K562 (cell line): ENCODE measurements at regions not wholly inside any gene's neighbourhood (a gene's known extent, or its start where the extent isn't known, plus 50 kb on each side); places are given as distances from the start of the nearest gene placed in this dataset.

Experiments used
- ATAC-seq: fragments of 200-7000 bp; cut with Tn5 transposase; 3 replicates; pipeline ENCODE4 v1.9.1; 2020; ENCODE audit warnings: moderate library complexity
- BruUV-seq: library from RNA; stranded (reverse); fragments of 400-500 nt; replicated peaks from 2 replicates; lab custom pipeline; 2021; lab: Mats Ljungman, UMichigan
- CTCF ChIA-PET: fragments of 300-600 bp; formaldehyde crosslinking; extraction: SDS; loops from one replicate; lab custom pipeline; 2021; ENCODE audit warnings: low intra/inter-chr PET ratio; lab: Yijun Ruan, JAX
- POLR2A ChIA-PET: fragments of 300-600, 350-650 bp; sonication (Branson Sonifier 250); formaldehyde crosslinking; extraction: SDS; loops from one replicate; lab custom pipeline; 2021; ENCODE audit warnings: antibody characterized with exemption, inconsistent platforms; lab: Yijun Ruan, JAX
- DNase-seq, 4 experiments: peaks; one replicate each; pipeline versions ENCODE4 v3.0.0 to v3.0.0-alpha.2; 2011 to 2018; ENCODE audit warnings: low spot score in 3 of 4, mixed read lengths in 3 of 4; ENCODE audit errors: extremely low read depth in 1 of 4
- FAIRE-seq: peaks from 2 replicates; lab custom pipeline; 2011; peaks lifted over from hg19 to GRCh38; lab: Jason Lieb, UNC
- H2AFZ ChIP-seq: 2 replicates; pipeline ENCODE4 v1.6.0; 2011; ENCODE audit warnings: low read depth, low read length, control low read depth, inconsistent platforms
- H3K27ac ChIP-seq: fragments of 200-600 bp; 3 replicates; pipeline ENCODE4 v1.8.0; 2011; ENCODE audit warnings: low read depth, mild to moderate bottlenecking, control low read depth, inconsistent platforms, low read length, moderate library complexity, mixed read lengths; ENCODE audit errors: extremely low read depth
- H3K27me3 ChIP-seq, 2 experiments: fragments of 300-600 bp in 1 of 2; 2 replicates in 1 of 2; 3 replicates in 1 of 2; pipeline versions ENCODE4 v1.6.0 to v1.8.0; 2011; ENCODE audit warnings: inconsistent platforms in 2 of 2, low read length in 2 of 2, mild to moderate bottlenecking in 1 of 2, mixed read lengths in 1 of 2, moderate library complexity in 1 of 2; ENCODE audit not compliant: control insufficient read depth in 2 of 2, insufficient read depth in 2 of 2
- H3K36me3 ChIP-seq: fragments of 300-600 bp; 3 replicates; pipeline ENCODE4 v1.8.0; 2011; ENCODE audit warnings: mild to moderate bottlenecking, low read length, inconsistent platforms; ENCODE audit not compliant: control insufficient read depth, insufficient read depth
- H3K4me1 ChIP-seq, 2 experiments: fragments of 200-600 bp in 1 of 2; replicated peaks in 1 of 2; 2 replicates in 1 of 2; 3 replicates in 1 of 2; pipeline versions ENCODE4 v1.5.1 to v1.8.0; 2011; ENCODE audit warnings: inconsistent platforms in 2 of 2, low read length in 2 of 2, mild to moderate bottlenecking in 1 of 2, mixed read lengths in 1 of 2, moderate library complexity in 1 of 2; ENCODE audit not compliant: control insufficient read depth in 2 of 2, insufficient read depth in 2 of 2
- H3K4me2 ChIP-seq: 2 replicates; pipeline ENCODE4 v1.6.1; 2011; ENCODE audit warnings: low read length, control low read depth, inconsistent platforms, mixed read lengths; ENCODE audit not compliant: insufficient read depth
- H3K4me3 ChIP-seq: fragments of 200-600 bp; sonication (generic), shearing (Covaris generic); 2 replicates; pipeline ENCODE4 v1.5.1; 2016; ENCODE audit warnings: control low read depth, inconsistent platforms
- H3K79me2 ChIP-seq: fragments of 200-600 bp; 3 replicates; pipeline ENCODE4 v1.8.0; 2011; ENCODE audit warnings: low read length, inconsistent platforms; ENCODE audit not compliant: control insufficient read depth, insufficient read depth
- H3K9ac ChIP-seq, 2 experiments: 2 replicates each; pipeline versions ENCODE4 v1.6.0 to v1.6.1; 2011; ENCODE audit warnings: low read depth in 2 of 2, low read length in 2 of 2, control low read depth in 1 of 2, inconsistent platforms in 1 of 2, mild to moderate bottlenecking in 1 of 2, mixed read lengths in 1 of 2; ENCODE audit not compliant: insufficient read depth in 1 of 2
- H3K9me1 ChIP-seq: one replicate; pipeline ENCODE4 v1.6.0; 2011; ENCODE audit warnings: inconsistent platforms, mild to moderate bottlenecking, low read length, moderate library complexity; ENCODE audit not compliant: control insufficient read depth, insufficient read depth
- H3K9me3 ChIP-seq: replicated peaks from 2 replicates; pipeline ENCODE4 v1.5.1; 2011; ENCODE audit warnings: low read depth, low read length, inconsistent platforms; ENCODE audit not compliant: control insufficient read depth, insufficient read depth
- H4K20me1 ChIP-seq: replicated peaks from 2 replicates; pipeline ENCODE4 v1.6.1; 2011; ENCODE audit warnings: low read length, inconsistent platforms, mixed read lengths; ENCODE audit not compliant: control insufficient read depth, insufficient read depth
- ARID1B ChIP-seq: fragments of 450-650 bp; IDR thresholded peaks from 2 replicates; pipeline ENCODE4 v1.6.1; 2016; ENCODE audit warnings: antibody characterized with exemption, mild to moderate bottlenecking, inconsistent platforms
- CBFA2T2 ChIP-seq: fragments of 450-650 bp; conservative IDR thresholded peaks from 2 replicates; pipeline ENCODE4 v1.6.1; 2017; ENCODE audit warnings: mild to moderate bottlenecking
- CBFA2T3 ChIP-seq: fragments of 450-650 bp; IDR thresholded peaks from 2 replicates; pipeline ENCODE4 v1.6.1; 2017
- CCNT2 ChIP-seq: IDR thresholded peaks from 2 replicates; pipeline ENCODE4 v1.6.1; 2011; ENCODE audit warnings: borderline replicate concordance, low read depth, mild to moderate bottlenecking, moderate library complexity, mixed read lengths, low read length; ENCODE audit not compliant: insufficient read length; ENCODE audit errors: extremely low read depth
- E2F5 ChIP-seq: sonication (generic); formaldehyde crosslinking; IDR thresholded peaks from 2 replicates; pipeline ENCODE4 v1.8.0; 2022; ENCODE audit warnings: mild to moderate bottlenecking, missing genetic modification reagents
- EP300 ChIP-seq: IDR thresholded peaks from 2 replicates; pipeline ENCODE4 v1.6.1; 2012; ENCODE audit warnings: low read length, improper control_type of control experiment
- FOXM1 ChIP-seq, 2 experiments: fragments of 450-650 bp in 1 of 2; sonication (generic) in 1 of 2; formaldehyde crosslinking in 1 of 2; IDR thresholded peaks; 2 replicates each; pipeline versions ENCODE4 v1.6.1 to v1.9.0; 2017 to 2022; ENCODE audit warnings: low read depth in 2 of 2, mild to moderate bottlenecking in 2 of 2, missing genetic modification reagents in 1 of 2, moderate library complexity in 1 of 2
- KDM1A ChIP-seq, 2 experiments: fragments of 450-650 bp; IDR thresholded peaks; 2 replicates each; pipeline ENCODE4 v1.6.1; 2016; ENCODE audit warnings: mild to moderate bottlenecking in 2 of 2
- KLF16 ChIP-seq: IDR thresholded peaks from 2 replicates; pipeline ENCODE4 v1.6.1; 2016; ENCODE audit warnings: antibody characterized with exemption
- MEIS2 ChIP-seq: fragments of 450-650 bp; IDR thresholded peaks from 2 replicates; pipeline ENCODE4 v1.6.1; 2014; ENCODE audit warnings: mild to moderate bottlenecking; ENCODE audit not compliant: partially characterized antibody
- MTA2 ChIP-seq: fragments of 450-650 bp; IDR thresholded peaks from 2 replicates; pipeline ENCODE4 v1.6.1; 2016; ENCODE audit warnings: low read depth
- NCOA2 ChIP-seq, 2 experiments: fragments of 450-650 bp; IDR thresholded peaks; 2 replicates each; pipeline ENCODE4 v1.6.1; 2018; ENCODE audit warnings: mild to moderate bottlenecking in 2 of 2, moderate library complexity in 1 of 2; ENCODE audit not compliant: partially characterized antibody in 2 of 2
- NCOR1 ChIP-seq: fragments of 450-650 bp; IDR thresholded peaks from 2 replicates; pipeline ENCODE4 v1.6.1; 2016; ENCODE audit warnings: mild to moderate bottlenecking, moderate library complexity
- PML ChIP-seq: IDR thresholded peaks from 2 replicates; pipeline ENCODE4 v1.6.1; 2012; ENCODE audit warnings: low read length, inconsistent platforms
- RNF2 ChIP-seq: sonication (generic); IDR thresholded peaks from 2 replicates; pipeline ENCODE4 v1.6.1; 2016
- TAL1 ChIP-seq: fragments of 450-650 bp; IDR thresholded peaks from 2 replicates; pipeline ENCODE4 v1.6.1; 2016; ENCODE audit warnings: mild to moderate bottlenecking
- TEAD4 ChIP-seq, 2 experiments: sonication (generic) in 1 of 2; formaldehyde crosslinking in 1 of 2; IDR thresholded peaks; 2 replicates each; pipeline versions ENCODE4 v1.6.1 to v1.8.0; 2012 to 2022; ENCODE audit warnings: borderline replicate concordance in 1 of 2, inconsistent platforms in 1 of 2, low read length in 1 of 2, mild to moderate bottlenecking in 1 of 2, missing genetic modification reagents in 1 of 2
- TOE1 ChIP-seq, 2 experiments: fragments of 450-650 bp in 1 of 2; sonication (generic) in 1 of 2; formaldehyde crosslinking in 1 of 2; IDR thresholded peaks; 2 replicates each; pipeline versions ENCODE4 v1.7.1 to v1.8.0; 2016 to 2022; ENCODE audit warnings: borderline replicate concordance in 2 of 2, mild to moderate bottlenecking in 2 of 2, antibody characterized with exemption in 1 of 2, inconsistent platforms in 1 of 2, low read depth in 1 of 2, missing genetic modification reagents in 1 of 2, moderate library complexity in 1 of 2
- ZBTB12 ChIP-seq: fragments of 250-450 bp; sonication (Bioruptor Pico); IDR thresholded peaks from 2 replicates; pipeline ENCODE4 v1.4.0; 2020
- ZNF134 ChIP-seq: fragments of 250-450 bp; sonication (Bioruptor Pico); conservative IDR thresholded peaks from 2 replicates; pipeline ENCODE4 v1.4.0; 2020
- WGBS: fragments of 100-300 bp; shearing (Covaris generic); methylation state at CpG from one replicate; pipeline ENCODE4 v1.1.6; 2016; ENCODE audit warnings: low coverage, mixed read lengths; ENCODE audit not compliant: insufficient coverage; ENCODE audit errors: missing lambda C conversion rate; 5-methylcytosine and 5-hydroxymethylcytosine counted together
- in situ Hi-C: fragments of 300-500 bp; cut with MboI; formaldehyde crosslinking; loops from 4 replicates; pipeline ENCODE4 v1.15.0; 2018; ENCODE audit warnings: inconsistent platforms, mixed read lengths
- intact Hi-C: fragments of 100-400 bp; cut with micrococcal nuclease; formaldehyde crosslinking; loops from 2 replicates; pipeline ENCODE4 v1.14.2; 2022
- TF ChIP-seq, protein P1 (sequence below): IDR thresholded peaks from 2 replicates; pipeline ENCODE4 v1.6.1; 2012; ENCODE audit warnings: low read depth, low read length, improper control_type of control experiment, borderline replicate concordance

DNA sequence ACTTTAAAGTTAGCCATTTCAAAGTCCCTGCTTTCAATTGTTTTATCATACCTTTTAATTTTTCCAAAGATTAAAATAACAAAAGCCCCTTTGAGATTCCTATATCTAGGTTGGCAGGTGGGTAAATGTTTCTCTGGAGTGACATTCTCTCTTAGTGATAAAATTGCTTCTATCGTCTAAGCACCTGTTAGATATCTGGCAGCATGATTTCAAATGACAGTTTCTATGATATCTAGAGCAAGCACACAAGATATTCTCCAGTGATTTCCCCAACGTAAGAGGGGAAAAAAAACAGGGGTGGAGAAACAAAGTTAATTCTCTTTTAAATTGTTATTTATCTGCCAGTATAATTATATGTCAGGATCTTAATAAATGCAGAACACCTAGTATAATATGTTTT lies 610.2 kb downstream of the DSC3 start:
- H3K4me1 ChIP-seq = no peaks in the 10 kb centered on the region
- H4K20me1 ChIP-seq = no peaks in the 10 kb centered on the region
- no peaks in the 10 kb centered on the region for H3K27me3 ChIP-seq
- H3K9ac ChIP-seq = no peak overlapping the region
- ChIA-PET CTCF (no interaction called here), POLR2A (no interaction called here)
- DNase-seq (no peak), ATAC-seq (no peak; the same call in 2 of the 3 replicates), FAIRE-seq (no peak)
- H3K36me3 ChIP-seq = no peaks in the 10 kb centered on the region
- TF ChIP-seq EP300 (peak; percentile 60), MEIS2 (peak; percentile 7), CBFA2T2 (peak; percentile 70), TAL1 (peak; percentile 72; the same call in 1 of the 2 replicates), ZBTB12 (CRISPR knock-in tag) (no peak), CBFA2T3 (peak; percentile 80), ZNF134 (CRISPR knock-in tag) (no peak), PML (0 out of 2 replicates have a peak, but pooled peaks have one; percentile 20), ARID1B (peak; percentile 65), E2F5 (CRISPR knock-in tag) (no peak), NCOA2 (IDR thresholded peaks at IDR 0.05; ENCODE audit: partially characterized antibody in 2 of 2) (no peak), KLF16 (0 out of 2 replicates have a peak, but pooled peaks have one; percentile 25), NCOR1 (peak; percentile 40; the same call in 1 of the 2 replicates), CCNT2 (peak; percentile 21), TEAD4 (IDR thresholded peaks at IDR 0.05; ENCODE audit: low read length) (peak; percentile 82), TEAD4 (CRISPR knock-in tag; IDR thresholded peaks at IDR 0.05; ENCODE audit: borderline replicate concordance) (no peak), KDM1A (IDR thresholded peaks at IDR 0.05) (peak in 1 of 2 experiments; percentile 16; a peak in 1 of 4 replicates), RNF2 (no peak), FOXM1 (IDR thresholded peaks at IDR 0.05; ENCODE audit: low read depth) (0 out of 2 replicates have a peak, but pooled peaks have one; percentile 21), FOXM1 (CRISPR knock-in tag; IDR thresholded peaks at IDR 0.05; ENCODE audit: low read depth) (no peak), TOE1 (IDR thresholded peaks at IDR 0.05; ENCODE audit: borderline replicate concordance) (no peak), TOE1 (CRISPR knock-in tag; IDR thresholded peaks at IDR 0.05; ENCODE audit: borderline replicate concordance, low read depth) (no peak), MTA2 (0 out of 2 replicates have a peak, but pooled peaks have one; percentile 33)
- TF ChIP-seq, protein P1, sequence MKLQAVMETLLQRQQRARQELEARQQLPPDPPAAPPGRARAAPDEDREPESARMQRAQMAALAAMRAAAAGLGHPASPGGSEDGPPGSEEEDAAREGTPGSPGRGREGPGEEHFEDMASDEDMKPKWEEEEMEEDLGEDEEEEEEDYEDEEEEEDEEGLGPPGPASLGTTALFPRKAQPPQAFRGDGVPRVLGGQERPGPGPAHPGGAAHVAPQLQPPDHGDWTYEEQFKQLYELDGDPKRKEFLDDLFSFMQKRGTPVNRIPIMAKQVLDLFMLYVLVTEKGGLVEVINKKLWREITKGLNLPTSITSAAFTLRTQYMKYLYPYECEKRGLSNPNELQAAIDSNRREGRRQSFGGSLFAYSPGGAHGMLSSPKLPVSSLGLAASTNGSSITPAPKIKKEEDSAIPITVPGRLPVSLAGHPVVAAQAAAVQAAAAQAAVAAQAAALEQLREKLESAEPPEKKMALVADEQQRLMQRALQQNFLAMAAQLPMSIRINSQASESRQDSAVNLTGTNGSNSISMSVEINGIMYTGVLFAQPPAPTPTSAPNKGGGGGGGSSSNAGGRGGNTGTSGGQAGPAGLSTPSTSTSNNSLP = no peak
- no peak overlapping the region for H2AFZ ChIP-seq
- in situ Hi-C loops (no loop called here), intact Hi-C loops (no loop called here)
- no peak overlapping the region for H3K4me2 ChIP-seq
- H3K27ac ChIP-seq = no peak overlapping the region
- H3K9me1 ChIP-seq = no peaks in the 10 kb centered on the region
- H3K4me3 ChIP-seq = no peak overlapping the region
- no peaks in the 10 kb centered on the region for H3K79me2 ChIP-seq
- no TSS peak for BruUV-seq
- no peaks in the 10 kb centered on the region for H3K9me3 ChIP-seq
- whole genome bisulfite sequencing = 0% methylated on average over 2 of the region's 2 CpGs
